DOHH2 (cell line): ENCODE measurements at regions not wholly inside any gene's neighbourhood (a gene's known extent, or its start where the extent isn't known, plus 50 kb on each side); places are given as distances from the start of the nearest gene placed in this dataset.

Source experiments
- H3F3A ChIP-seq: fragments of 200-600 bp; sonication (generic), shearing (Covaris generic); 2 replicates; pipeline ENCODE4 v1.6.0; 2016; ENCODE audit warnings: antibody characterized with exemption, mild to moderate bottlenecking; ENCODE audit not compliant: control insufficient read depth, insufficient read depth
- H3K27ac ChIP-seq: fragments of 200-600 bp; sonication (generic); 2 replicates; pipeline ENCODE4 v1.5.1; 2014; ENCODE audit warnings: low read depth, mild to moderate bottlenecking, low read length, moderate library complexity
- H3K27me3 ChIP-seq: fragments of 200-600 bp; sonication (generic); 2 replicates; pipeline ENCODE4 v1.6.1; 2014; ENCODE audit warnings: mild to moderate bottlenecking, low read length, mixed read lengths; ENCODE audit not compliant: control insufficient read depth
- H3K36me3 ChIP-seq: fragments of 200-600 bp; sonication (generic); 2 replicates; pipeline ENCODE4 v1.6.1; 2014; ENCODE audit warnings: mild to moderate bottlenecking, low read length, moderate library complexity, mixed read lengths; ENCODE audit not compliant: control insufficient read depth
- H3K4me1 ChIP-seq: fragments of 200-600 bp; sonication (generic); 2 replicates; pipeline ENCODE4 v1.6.1; 2014; ENCODE audit warnings: mild to moderate bottlenecking, low read length, mixed read lengths; ENCODE audit not compliant: control insufficient read depth
- H3K4me2 ChIP-seq: fragments of 200-600 bp; sonication (generic); 2 replicates; pipeline ENCODE4 v1.6.0; 2014; ENCODE audit warnings: mild to moderate bottlenecking, low read length, moderate library complexity
- H3K4me3 ChIP-seq: fragments of 200-600 bp; sonication (generic); 2 replicates; pipeline ENCODE4 v1.5.1; 2014; ENCODE audit warnings: mild to moderate bottlenecking, low read length, mixed read lengths
- H3K79me2 ChIP-seq: fragments of 200-600 bp; sonication (generic); 2 replicates; pipeline ENCODE4 v1.6.1; 2014; ENCODE audit warnings: mild to moderate bottlenecking, low read length, mixed read lengths; ENCODE audit not compliant: control insufficient read depth
- H3K9me2 ChIP-seq: fragments of 200-600 bp; sonication (generic); replicated peaks from 2 replicates; pipeline ENCODE4 v1.6.1; 2014; ENCODE audit warnings: mild to moderate bottlenecking, low read length, mixed read lengths; ENCODE audit not compliant: control insufficient read depth
- H3K9me3 ChIP-seq: fragments of 200-600 bp; sonication (generic); 2 replicates; pipeline ENCODE4 v1.6.1; 2014; ENCODE audit warnings: antibody characterized with exemption, low read length, mixed read lengths; ENCODE audit not compliant: control insufficient read depth, insufficient read depth
- H4K20me1 ChIP-seq: fragments of 200-600 bp; sonication (generic); 2 replicates; pipeline ENCODE4 v1.6.0; 2014; ENCODE audit warnings: low read depth, mild to moderate bottlenecking, antibody characterized with exemption, low read length, moderate library complexity; ENCODE audit not compliant: control insufficient read depth, insufficient read depth
- CTCF ChIP-seq: fragments of 200-600 bp; sonication (generic); IDR thresholded peaks from one replicate; pipeline ENCODE4 v1.5.1; 2014; ENCODE audit warnings: antibody characterized with exemption, mild to moderate bottlenecking, low read depth, low read length; ENCODE audit not compliant: poor library complexity, severe bottlenecking
- EZH2phosphoT487 ChIP-seq: fragments of 200-600 bp; sonication (generic); IDR thresholded peaks from 2 replicates; pipeline ENCODE4 v1.6.1; 2017; ENCODE audit warnings: borderline replicate concordance, mild to moderate bottlenecking, antibody characterized with exemption, low read length, moderate library complexity, mixed read lengths

GRCh38 chr10:47063858-47064257 lies 152.6 kb downstream of the PTPN20 start:
- Histone ChIP-seq H3K4me3 (no peak overlapping the region), H3K27ac (no peak overlapping the region), H3K4me2 (no peak overlapping the region), H3F3A (no peaks in the 10 kb centered on the region), H3K9me3 (no peaks in the 10 kb centered on the region), H3K9me2 (no peaks in the 10 kb centered on the region), H3K27me3 (peaks cover 10% of the 10 kb centered on the region), H3K36me3 (no peaks in the 10 kb centered on the region), H3K4me1 (no peaks in the 10 kb centered on the region), H4K20me1 (no peaks in the 10 kb centered on the region), H3K79me2 (no peaks in the 10 kb centered on the region)
- TF ChIP-seq CTCF, result no peak

GRCh38 chr10:47065903-47066302 lies 154.7 kb downstream of the PTPN20 start:
- no peaks in the 10 kb centered on the region for H3K9me2 ChIP-seq
- no peaks in the 10 kb centered on the region for H3K9me3 ChIP-seq
- H3K36me3 ChIP-seq, result no peaks in the 10 kb centered on the region
- H3K4me1 ChIP-seq, result no peaks in the 10 kb centered on the region
- no peaks in the 10 kb centered on the region for H4K20me1 ChIP-seq
- peaks cover 10% of the 10 kb centered on the region for H3K27me3 ChIP-seq
- TF ChIP-seq CTCF (no peak), EZH2phosphoT487 (no peak)
- H3F3A ChIP-seq, result no peaks in the 10 kb centered on the region
- H3K27ac ChIP-seq, result no peak overlapping the region
- H3K79me2 ChIP-seq, result no peaks in the 10 kb centered on the region
- H3K4me3 ChIP-seq, result no peak overlapping the region
- H3K4me2 ChIP-seq, result no peak overlapping the region

GRCh38 chr10:47067949-47068940 lies 157.0 kb downstream of the PTPN20 start:
- Histone ChIP-seq H3K27me3 (peaks cover 7% of the 10 kb centered on the region), H3K4me1 (no peaks in the 10 kb centered on the region), H3K36me3 (no peaks in the 10 kb centered on the region), H3K4me3 (no peak overlapping the region), H3K27ac (no peak overlapping the region), H3K79me2 (no peaks in the 10 kb centered on the region), H4K20me1 (no peaks in the 10 kb centered on the region), H3K4me2 (no peak overlapping the region), H3K9me2 (no peaks in the 10 kb centered on the region), H3F3A (no peaks in the 10 kb centered on the region), H3K9me3 (no peaks in the 10 kb centered on the region)
- TF ChIP-seq CTCF (no peak), EZH2phosphoT487 (no peak)
